ENCODE measurements at regions not wholly inside any gene's neighbourhood (a gene's known extent, or its start where the extent isn't known, plus 50 kb on each side); places are given as distances from the start of the nearest gene placed in this dataset.

GRCh38 chr3:153951276-153951675 is 169.9 kb upstream of the ARHGEF26 start:
- TF ChIP-seq YY1 (IDR thresholded peaks at IDR 0.05; ENCODE audit: low read depth, low read length), result no peak
- no peak for TF ChIP-seq POLR2A (IDR thresholded peaks at IDR 0.05; ENCODE audit: low read depth, low read length)
- TF ChIP-seq CTCF (IDR thresholded peaks at IDR 0.05 in 2 of 3, conservative IDR thresholded peaks at IDR 0.05 in 1 of 3; ENCODE audit: control insufficient read depth in 2 of 3, extremely low read depth in 1 of 3, insufficient read depth in 1 of 3, low read depth in 3 of 3, low read length in 3 of 3), result no peak
- no peak for TF ChIP-seq JUNB (IDR thresholded peaks at IDR 0.05)
- no peak for TF ChIP-seq CBX5 (IDR thresholded peaks at IDR 0.05; ENCODE audit: low read depth)
- no peak for TF ChIP-seq NFYB (IDR thresholded peaks at IDR 0.05; ENCODE audit: insufficient read depth, low read depth, low read length)
- TF ChIP-seq POLR2AphosphoS5 (IDR thresholded peaks at IDR 0.05; ENCODE audit: low read length), result no peak
- TF ChIP-seq MAX (IDR thresholded peaks at IDR 0.05; ENCODE audit: low read depth, low read length), result no peak

All from GM12878 (cell line).